HG02870 (cell line): ENCODE measurements at regions not wholly inside any gene's neighbourhood (a gene's known extent, or its start where the extent isn't known, plus 50 kb on each side); places are given as distances from the start of the nearest gene placed in this dataset.
"Not testable (repeated sequence)": the region's sequence is repeated elsewhere in the genome, so short reads cannot be mapped to it uniquely, and the experiment has no call there.

Experiments
- ATAC-seq: cut with Tn5 transposase; IDR thresholded peaks from one replicate; pipeline ENCODE4 v1.9.1; 2021; ENCODE audit warnings: mild to moderate bottlenecking, moderate library complexity; ENCODE audit not compliant: unreplicated experiment

GRCh38 chr6:121593011-121593641 lies 157.7 kb downstream of the GJA1 start:
- ATAC-seq: no peak

- ATAC-seq: no peak
These were observed 158.6 kb downstream of the GJA1 start for GRCh38 chr6:121594053-121594452.

GRCh38 chr6:121595646-121596045 lies 160.2 kb downstream of the GJA1 start:
- ATAC-seq: no peak

DNA sequence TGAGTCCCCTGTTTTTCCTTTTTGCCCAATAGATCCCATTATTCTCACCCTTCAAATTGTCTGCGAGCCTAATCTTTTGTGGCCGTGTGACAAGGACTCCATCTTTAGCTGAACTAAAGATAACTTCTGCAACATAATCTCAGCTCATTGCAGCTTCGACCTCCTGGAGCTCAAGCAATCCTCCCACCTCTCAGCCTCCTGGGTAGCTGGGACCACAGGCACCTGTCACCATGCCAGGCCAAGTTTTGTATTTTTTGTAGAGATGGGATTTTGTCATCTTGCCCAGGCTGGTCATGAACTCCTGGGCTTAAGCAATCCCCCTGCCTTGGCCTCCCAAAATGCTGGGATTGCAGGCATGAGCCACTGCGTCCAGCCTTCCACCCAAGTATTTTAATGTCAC lies 161.0 kb downstream of the GJA1 start:
- no peak for ATAC-seq

DNA sequence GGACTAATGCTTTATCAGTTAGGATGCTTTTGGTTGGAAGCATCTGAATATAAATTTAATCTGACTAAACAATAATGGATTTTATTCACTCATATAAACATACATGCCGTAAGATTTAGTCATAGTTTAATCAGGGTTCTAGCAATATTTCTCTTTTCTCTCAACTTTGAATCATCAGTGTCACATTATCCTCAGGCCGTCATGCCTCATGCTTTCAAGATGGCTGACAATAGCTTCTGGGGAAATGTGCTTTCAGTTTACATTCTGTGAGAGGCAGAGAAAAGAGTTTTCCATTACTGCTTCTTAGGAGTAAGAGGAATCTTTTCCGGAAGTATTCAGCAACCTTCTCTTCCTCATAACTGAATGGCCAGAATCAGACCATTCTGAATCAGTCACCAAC lies 162.2 kb downstream of the GJA1 start:
- no peak for ATAC-seq

DNA sequence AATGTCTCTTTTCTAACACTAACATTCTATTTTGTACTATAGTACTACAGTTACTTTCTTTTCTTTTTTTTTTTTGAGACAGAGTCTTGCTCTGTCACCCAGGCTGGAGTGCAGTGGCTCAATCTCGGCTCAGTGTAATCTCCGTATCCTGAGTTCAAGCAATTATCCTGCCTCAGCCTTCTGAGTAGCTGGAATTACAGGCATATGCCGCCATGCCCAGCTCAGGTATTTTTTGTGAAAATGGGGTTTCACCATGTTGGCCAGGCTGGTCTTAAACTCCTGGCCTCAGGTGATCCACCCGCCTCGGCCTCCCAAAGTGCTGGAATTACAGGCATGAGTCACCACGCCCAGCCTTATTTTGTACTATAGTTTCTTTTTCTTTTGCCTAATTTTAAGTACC lies 163.9 kb downstream of the GJA1 start:
- ATAC-seq: not testable (repeated sequence)

DNA sequence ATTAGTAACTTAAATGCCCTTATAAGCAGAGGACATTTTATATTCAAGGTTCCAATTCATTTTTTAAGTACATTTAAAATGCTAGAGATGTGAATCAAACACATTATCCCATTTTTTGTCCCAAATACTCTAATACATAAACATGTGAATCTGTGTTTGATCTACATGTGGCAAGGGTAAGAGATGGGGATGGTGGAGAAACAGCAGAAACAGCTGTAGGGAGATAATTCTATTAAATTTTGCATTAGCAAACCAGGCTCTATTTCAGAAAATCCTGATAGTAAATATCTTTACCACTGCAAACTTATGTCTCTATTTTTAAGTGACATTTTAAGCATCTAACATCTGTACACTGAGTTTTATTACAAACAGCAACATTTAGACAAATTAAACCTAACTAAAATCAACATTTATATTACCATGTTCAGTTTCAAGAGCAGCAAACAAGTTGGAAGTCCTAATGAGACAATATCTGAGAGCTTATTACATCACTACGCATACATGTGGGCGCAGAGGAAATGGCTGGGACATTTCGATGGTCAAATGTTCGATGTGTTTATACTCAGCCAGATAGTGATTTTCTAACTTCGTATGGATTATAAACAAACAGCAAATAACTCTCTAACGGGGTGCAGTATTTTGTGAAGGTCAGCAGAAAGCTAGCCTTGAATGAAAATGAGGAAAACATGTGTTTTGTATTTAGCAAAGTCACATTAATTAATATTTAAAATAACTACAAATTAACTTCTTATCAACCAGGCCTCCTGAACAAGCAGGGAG lies 165.1 kb downstream of the GJA1 start:
- no peak for ATAC-seq

DNA sequence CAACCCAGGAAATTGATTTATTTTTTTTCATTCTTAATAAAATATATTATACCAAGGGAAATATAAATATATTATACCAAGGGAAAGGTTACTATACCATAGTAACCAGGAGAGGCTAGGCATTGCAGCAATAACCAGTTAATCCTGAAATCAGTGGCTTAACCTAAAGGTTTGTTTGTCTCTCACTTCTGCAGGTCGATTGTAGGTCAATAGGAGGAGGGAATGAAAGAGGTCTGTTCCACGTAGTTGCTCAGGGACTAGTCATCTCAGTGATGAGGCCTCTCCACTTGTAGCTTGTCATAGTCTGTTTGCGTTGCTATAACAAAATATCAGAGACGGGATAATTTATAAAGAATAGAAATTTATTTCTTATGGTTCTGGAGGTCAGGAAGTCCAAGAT lies 168.0 kb downstream of the GJA1 start:
- no peak for ATAC-seq

DNA sequence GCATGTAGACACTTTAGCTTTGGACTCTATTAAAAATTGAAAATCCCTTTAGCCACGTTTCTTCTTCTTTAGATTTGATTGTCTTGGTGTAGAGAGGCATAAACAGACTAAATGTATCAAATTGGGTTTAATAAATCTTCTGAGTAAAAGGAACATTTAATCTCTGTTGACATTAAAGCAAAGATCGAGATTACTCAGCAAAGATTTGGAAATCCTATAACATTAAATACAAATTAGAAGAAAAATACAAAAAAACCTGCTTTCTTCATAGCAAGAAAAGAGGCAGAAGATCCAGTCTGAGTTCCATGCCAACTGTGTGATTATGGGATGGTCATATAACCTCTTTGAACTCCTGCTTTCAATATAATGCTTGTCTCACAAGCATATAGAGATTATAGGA lies 172.3 kb downstream of the GJA1 start:
- no peak for ATAC-seq

- ATAC-seq: no peak
These were observed 172.8 kb downstream of the GJA1 start for GRCh38 chr6:121608270-121608669.

DNA sequence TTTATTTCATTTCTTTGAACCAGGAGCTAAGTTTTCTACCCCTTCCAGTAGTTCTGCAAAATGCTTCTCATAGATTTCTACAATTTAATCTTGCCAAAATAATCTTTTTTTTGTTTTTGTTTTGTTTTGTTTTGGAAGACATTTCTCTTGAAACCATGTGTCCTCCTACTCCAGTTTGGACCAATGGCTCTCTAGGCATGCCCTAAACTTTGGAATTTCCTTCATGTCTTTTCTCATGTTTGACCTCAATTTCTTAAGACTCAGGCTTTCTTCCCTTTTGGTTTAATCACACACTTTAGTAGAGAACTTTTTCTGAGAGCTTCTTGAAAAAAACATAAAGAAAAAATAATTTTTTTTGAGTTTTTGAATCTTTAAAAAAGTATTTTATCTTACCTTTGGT lies 173.8 kb downstream of the GJA1 start:
- ATAC-seq: no peak

DNA sequence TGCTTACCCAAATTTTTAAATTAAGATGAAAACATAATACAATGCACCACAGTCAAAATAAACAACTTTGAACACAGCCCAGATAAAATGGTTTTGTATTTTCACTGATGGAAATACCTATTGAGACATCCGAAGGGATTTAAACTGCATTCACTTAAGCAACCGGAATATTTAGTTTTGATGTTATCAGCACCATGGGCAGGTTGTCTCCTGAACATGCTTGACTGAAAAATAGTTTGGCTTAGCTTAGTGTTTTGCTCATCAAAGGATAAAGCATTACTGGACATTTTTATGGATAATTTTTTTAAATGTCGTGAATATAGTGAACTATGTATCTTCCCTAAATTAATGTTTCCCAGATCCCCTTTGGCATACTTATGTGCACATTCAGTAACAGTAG lies 177.5 kb downstream of the GJA1 start:
- ATAC-seq: no peak

DNA sequence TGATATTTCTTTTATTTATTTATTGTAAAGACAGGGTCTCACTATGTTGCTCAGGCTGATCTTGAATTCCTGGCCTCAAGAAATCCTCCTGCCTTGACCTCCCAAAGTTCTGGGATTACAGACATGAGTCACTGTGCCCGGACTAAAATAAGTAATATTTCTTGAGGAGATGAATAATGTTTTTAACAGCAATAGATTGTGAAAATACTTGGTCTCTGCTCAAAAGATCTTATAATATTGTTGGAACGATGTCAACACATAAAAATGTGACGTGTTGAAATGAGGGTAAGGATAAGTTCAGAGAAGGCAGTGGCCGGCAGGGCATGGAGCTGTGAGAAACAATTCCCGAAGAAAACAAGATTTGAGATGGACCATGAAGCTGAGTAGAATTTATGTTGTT lies 178.7 kb downstream of the GJA1 start:
- ATAC-seq: no peak

GRCh38 chr6:121615493-121615892 lies 180.0 kb downstream of the GJA1 start:
- no peak for ATAC-seq

DNA sequence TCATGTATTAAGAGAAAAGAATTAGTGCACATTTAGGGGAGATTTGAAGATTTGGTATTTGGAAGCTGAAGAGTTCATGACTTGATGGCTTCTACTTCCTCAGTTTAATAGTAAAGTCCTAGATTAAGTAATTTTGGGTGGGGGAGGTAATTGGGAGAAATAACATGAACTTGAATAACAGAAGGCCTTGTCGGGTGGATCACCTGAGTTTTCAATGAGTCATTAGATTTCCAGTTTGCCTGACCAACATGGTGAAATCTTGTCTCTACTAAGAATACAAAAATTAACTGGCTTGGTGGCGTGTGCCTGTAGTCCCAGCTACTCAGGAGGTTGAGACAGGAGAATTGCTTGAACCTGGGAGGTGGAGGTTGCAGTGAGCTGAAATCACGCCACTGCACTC lies 181.0 kb downstream of the GJA1 start:
- no peak for ATAC-seq

DNA sequence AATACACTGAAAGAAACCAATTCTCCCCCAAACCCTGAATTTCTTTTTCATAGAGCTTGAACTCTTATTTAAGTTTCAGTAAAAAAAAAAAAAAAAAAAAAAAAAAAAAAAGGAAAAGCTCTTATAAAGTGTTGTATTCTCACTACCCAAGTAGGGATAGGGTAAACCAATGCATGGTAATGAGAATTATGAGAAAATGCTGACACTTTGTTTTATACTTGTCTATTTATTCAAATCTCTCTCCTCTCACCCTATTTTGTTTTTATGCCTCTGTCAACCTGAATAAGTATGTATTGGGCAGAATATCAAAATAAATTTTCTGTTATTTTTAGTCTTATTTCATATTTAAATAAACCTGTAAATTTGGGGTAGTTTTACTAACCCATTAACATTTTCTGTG lies 181.9 kb downstream of the GJA1 start:
- ATAC-seq: no peak

- ATAC-seq: no peak
These were observed 183.6 kb downstream of the GJA1 start for GRCh38 chr6:121619013-121619412.

DNA sequence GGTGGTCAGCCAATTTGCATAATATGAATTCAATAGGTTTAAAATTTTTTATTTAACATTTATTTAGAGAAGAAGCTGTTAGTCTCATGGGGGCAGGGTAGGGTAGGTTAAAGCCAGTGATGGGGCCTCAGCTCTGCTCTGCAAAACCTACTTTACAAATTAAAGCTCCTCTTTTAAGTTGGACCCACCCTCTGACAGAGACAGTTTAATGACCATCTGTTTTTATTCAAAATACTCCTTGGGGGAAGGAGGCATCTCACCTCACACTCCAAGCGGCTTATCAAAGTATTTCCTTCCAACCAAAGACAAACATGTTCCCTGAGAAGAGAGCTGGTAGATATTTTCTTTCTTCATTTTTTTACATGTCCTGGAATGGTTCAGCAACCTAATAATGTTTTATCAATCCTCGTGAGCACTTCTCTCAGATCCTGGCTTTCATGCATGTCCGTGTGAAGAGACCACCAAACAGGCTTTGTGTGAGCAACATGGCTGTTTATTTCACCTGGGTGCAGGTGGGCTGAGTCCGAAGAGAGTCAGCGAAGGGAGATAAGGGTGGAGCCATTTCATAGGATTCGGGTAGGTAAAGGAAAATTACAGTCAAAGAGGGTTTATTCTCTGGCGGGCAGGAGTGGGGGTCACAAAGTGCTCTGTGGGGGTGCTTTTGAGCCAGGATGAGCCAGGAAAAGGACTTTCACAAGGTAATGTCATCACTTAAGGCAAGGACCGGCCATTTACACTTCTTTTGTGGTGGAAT lies 184.7 kb downstream of the GJA1 start:
- ATAC-seq: no peak

DNA sequence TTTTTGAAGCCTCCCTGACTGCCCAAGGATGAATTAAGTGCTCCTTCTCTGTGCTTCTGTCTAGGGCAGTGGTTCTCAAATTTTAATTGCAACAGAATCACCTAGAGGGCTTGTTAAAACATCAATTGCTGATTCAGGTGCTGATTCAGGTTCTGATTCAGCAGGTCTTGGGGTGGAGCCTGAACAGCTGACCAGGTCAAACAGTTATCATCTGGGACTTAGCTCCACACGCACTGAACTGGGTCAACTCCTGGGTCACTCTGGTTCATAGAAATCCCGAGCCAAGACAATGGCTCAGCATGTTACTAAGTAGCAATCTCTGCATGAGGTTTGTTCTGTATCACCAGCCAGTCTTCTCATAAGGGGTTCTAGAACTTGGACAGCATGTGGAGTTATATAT lies 192.3 kb downstream of the GJA1 start:
- no peak for ATAC-seq

- no peak for ATAC-seq
These were observed 195.3 kb downstream of the GJA1 start for GRCh38 chr6:121630716-121631115.

DNA sequence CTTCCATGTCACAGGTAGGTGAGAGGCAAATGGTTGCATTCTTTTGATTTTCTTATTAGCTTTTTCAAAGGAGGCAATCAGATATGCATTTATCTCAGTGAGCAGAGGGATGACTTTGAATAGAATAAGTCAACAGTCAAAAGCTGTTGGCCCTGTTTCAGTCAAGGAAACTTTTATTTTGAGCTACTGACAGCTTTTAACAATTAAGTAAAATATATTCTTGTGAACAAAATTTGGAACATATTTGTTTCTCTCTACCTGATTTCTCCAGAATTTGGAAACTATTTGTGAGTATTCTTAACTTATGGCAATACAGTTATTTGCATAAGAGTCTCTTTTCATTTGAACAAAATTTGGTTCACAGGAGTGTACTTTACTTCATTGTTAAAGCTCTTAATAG lies 196.3 kb downstream of the GJA1 start:
- not testable (repeated sequence) for ATAC-seq

- ATAC-seq: no peak
These were observed 197.9 kb downstream of the GJA1 start for GRCh38 chr6:121633309-121633708.
